ENCODE measurements at regions not wholly inside any gene's neighbourhood (a gene's known extent, or its start where the extent isn't known, plus 50 kb on each side); places are given as distances from the start of the nearest gene placed in this dataset.

- POLR2A ChIA-PET: no interaction called here
- intact Hi-C loops (cut with micrococcal nuclease; ENCODE audit: unreplicated experiment) (no loop called here), in situ Hi-C loops (cut with HindIII; ENCODE audit: low pct_unique_long_range_greater_than_20kb, low sequenced_read_pairs) (no loop called here)
- no peak for TF ChIP-seq POLR2AphosphoS5 (IDR thresholded peaks at IDR 0.05; ENCODE audit: low read depth, low read length)
- TF ChIP-seq, protein P1, sequence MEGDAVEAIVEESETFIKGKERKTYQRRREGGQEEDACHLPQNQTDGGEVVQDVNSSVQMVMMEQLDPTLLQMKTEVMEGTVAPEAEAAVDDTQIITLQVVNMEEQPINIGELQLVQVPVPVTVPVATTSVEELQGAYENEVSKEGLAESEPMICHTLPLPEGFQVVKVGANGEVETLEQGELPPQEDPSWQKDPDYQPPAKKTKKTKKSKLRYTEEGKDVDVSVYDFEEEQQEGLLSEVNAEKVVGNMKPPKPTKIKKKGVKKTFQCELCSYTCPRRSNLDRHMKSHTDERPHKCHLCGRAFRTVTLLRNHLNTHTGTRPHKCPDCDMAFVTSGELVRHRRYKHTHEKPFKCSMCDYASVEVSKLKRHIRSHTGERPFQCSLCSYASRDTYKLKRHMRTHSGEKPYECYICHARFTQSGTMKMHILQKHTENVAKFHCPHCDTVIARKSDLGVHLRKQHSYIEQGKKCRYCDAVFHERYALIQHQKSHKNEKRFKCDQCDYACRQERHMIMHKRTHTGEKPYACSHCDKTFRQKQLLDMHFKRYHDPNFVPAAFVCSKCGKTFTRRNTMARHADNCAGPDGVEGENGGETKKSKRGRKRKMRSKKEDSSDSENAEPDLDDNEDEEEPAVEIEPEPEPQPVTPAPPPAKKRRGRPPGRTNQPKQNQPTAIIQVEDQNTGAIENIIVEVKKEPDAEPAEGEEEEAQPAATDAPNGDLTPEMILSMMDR (IDR thresholded peaks at IDR 0.05): no peak
- TF ChIP-seq TCF7L2 (IDR thresholded peaks at IDR 0.05; ENCODE audit: low read depth, low read length): no peak
- no peak for TF ChIP-seq REST (IDR thresholded peaks at IDR 0.05; ENCODE audit: insufficient read depth in 1 of 2, low read depth in 2 of 2, low read length in 1 of 2)
- no peak for TF ChIP-seq SIN3A (IDR thresholded peaks at IDR 0.05; ENCODE audit: borderline replicate concordance, insufficient read depth, low read depth, low read length)
- Histone ChIP-seq H3K4me1 (ENCODE audit: control insufficient read depth, insufficient read depth, low read length) (no peaks in the 10 kb centered on the region), H3K27me3 (ENCODE audit: control insufficient read depth, insufficient read depth, low read length) (no peaks in the 10 kb centered on the region), H3K36me3 (ENCODE audit: control insufficient read depth, insufficient read depth, low read length) (no peaks in the 10 kb centered on the region), H3K27ac (ENCODE audit: low read length) (no peak overlapping the region), H3K4me3 (ENCODE audit: low read depth in 2 of 2, low read length in 2 of 2) (no peak overlapping the region), H3K9me3 (ENCODE audit: control insufficient read depth, insufficient read depth, low read depth, low read length) (no peaks in the 10 kb centered on the region)
- ATAC-seq (no peak), DNase-seq (ENCODE audit: low read depth, low spot score) (no peak)
- CTCF ChIA-PET: no interaction called here
- BruUV-seq (replicated peaks): no TSS peak
Observed at GRCh38 chr9:16071400-16071799, 518.6 kb downstream of the CCDC171 start.

GRCh38 chr9:16074963-16075362, 522.1 kb downstream of the CCDC171 start:
- H3K27me3 ChIP-seq (ENCODE audit: control insufficient read depth, insufficient read depth, low read length): no peaks in the 10 kb centered on the region
- no peak for DNase-seq (ENCODE audit: low read depth, low spot score)
- intact Hi-C loops (cut with micrococcal nuclease; ENCODE audit: unreplicated experiment): no loop called here

More at GRCh38 chr9:16074963-16075362, 522.1 kb downstream of the CCDC171 start:
- no TSS peak for BruUV-seq (replicated peaks)
- H3K27ac ChIP-seq (ENCODE audit: low read length): no peak overlapping the region
- POLR2A ChIA-PET: no interaction called here
- no peak overlapping the region for H3K4me3 ChIP-seq (ENCODE audit: low read depth in 2 of 2, low read length in 2 of 2)
- CTCF ChIA-PET: no interaction called here
- no peaks in the 10 kb centered on the region for H3K36me3 ChIP-seq (ENCODE audit: control insufficient read depth, insufficient read depth, low read length)
- no peaks in the 10 kb centered on the region for H3K9me3 ChIP-seq (ENCODE audit: control insufficient read depth, insufficient read depth, low read depth, low read length)
- in situ Hi-C loops (cut with HindIII; ENCODE audit: low pct_unique_long_range_greater_than_20kb, low sequenced_read_pairs): no loop called here
- TF ChIP-seq, protein P1 (IDR thresholded peaks at IDR 0.05): no peak
- no peak for TF ChIP-seq POLR2AphosphoS5 (IDR thresholded peaks at IDR 0.05; ENCODE audit: low read depth, low read length)
- TF ChIP-seq REST (IDR thresholded peaks at IDR 0.05; ENCODE audit: insufficient read depth in 1 of 2, low read depth in 2 of 2, low read length in 1 of 2): no peak
- no peak for TF ChIP-seq SIN3A (IDR thresholded peaks at IDR 0.05; ENCODE audit: borderline replicate concordance, insufficient read depth, low read depth, low read length)
- no peak for TF ChIP-seq TCF7L2 (IDR thresholded peaks at IDR 0.05; ENCODE audit: low read depth, low read length)
- no peaks in the 10 kb centered on the region for H3K4me1 ChIP-seq (ENCODE audit: control insufficient read depth, insufficient read depth, low read length)
- no peak for ATAC-seq
